ENCODE measurements at regions not wholly inside any gene's neighbourhood (a gene's known extent, or its start where the extent isn't known, plus 50 kb on each side); places are given as distances from the start of the nearest gene placed in this dataset.
"Not testable (repeated sequence)": the region's sequence is repeated elsewhere in the genome, so short reads cannot be mapped to it uniquely, and the experiment has no call there.

- no peak for DNase-seq (ENCODE audit: low read depth in 2 of 2)
Observed at GRCh38 chr3:176078906-176079305, 1118.4 kb downstream of the TBL1XR1 start.

GRCh38 chr3:176075491-176075890 lies 1121.8 kb downstream of the TBL1XR1 start:
- DNase-seq (ENCODE audit: low read depth in 2 of 2) = no peak

GRCh38 chr3:176075046-176075445 lies 1122.2 kb downstream of the TBL1XR1 start:
- DNase-seq (ENCODE audit: low read depth in 2 of 2) = no peak

GRCh38 chr3:176074096-176074495 lies 1123.2 kb downstream of the TBL1XR1 start:
- no peak for DNase-seq (ENCODE audit: low read depth in 2 of 2)

GRCh38 chr3:176071943-176072342 lies 1125.3 kb downstream of the TBL1XR1 start:
- DNase-seq (ENCODE audit: low read depth in 2 of 2) = no peak

GRCh38 chr3:176068750-176069149 lies 1128.5 kb downstream of the TBL1XR1 start:
- no peak for DNase-seq (ENCODE audit: low read depth in 2 of 2)

- DNase-seq (ENCODE audit: low read depth in 2 of 2) = no peak
Observed at GRCh38 chr3:176058856-176059255, 1138.4 kb downstream of the TBL1XR1 start.

GRCh38 chr3:176055836-176056235 lies 1141.4 kb downstream of the TBL1XR1 start:
- DNase-seq (ENCODE audit: low read depth in 2 of 2) = no peak

- no peak for DNase-seq (ENCODE audit: low read depth in 2 of 2)
Observed at GRCh38 chr3:176051766-176052165, 1145.5 kb downstream of the TBL1XR1 start.

GRCh38 chr3:176046703-176047102 lies 1150.6 kb downstream of the TBL1XR1 start:
- no peak for DNase-seq (ENCODE audit: low read depth in 2 of 2)

- DNase-seq (ENCODE audit: low read depth in 2 of 2) = no peak
Observed at GRCh38 chr3:176041812-176042211, 1155.5 kb downstream of the TBL1XR1 start.

GRCh38 chr3:176041185-176041584 lies 1156.1 kb downstream of the TBL1XR1 start:
- DNase-seq (ENCODE audit: low read depth in 2 of 2) = no peak

GRCh38 chr3:176037636-176038035 lies 1159.6 kb downstream of the TBL1XR1 start:
- no peak for DNase-seq (ENCODE audit: low read depth in 2 of 2)

GRCh38 chr3:176032043-176032442 lies 1165.2 kb downstream of the TBL1XR1 start:
- DNase-seq (ENCODE audit: low read depth in 2 of 2) = no peak

- DNase-seq (ENCODE audit: low read depth in 2 of 2) = not testable (repeated sequence)
Observed at GRCh38 chr3:176016203-176016602, 1157.1 kb downstream of the NAALADL2 start.

- not testable (repeated sequence) for DNase-seq (ENCODE audit: low read depth in 2 of 2)
Observed at GRCh38 chr3:176015228-176015627, 1156.1 kb downstream of the NAALADL2 start.

- DNase-seq (ENCODE audit: low read depth in 2 of 2) = no peak
Observed at GRCh38 chr3:176009256-176009655, 1150.1 kb downstream of the NAALADL2 start.

- no peak for DNase-seq (ENCODE audit: low read depth in 2 of 2)
Observed at GRCh38 chr3:176005564-176005963, 1146.4 kb downstream of the NAALADL2 start.

- DNase-seq (ENCODE audit: low read depth in 2 of 2) = no peak
Observed at GRCh38 chr3:175989161-175989560, 1130.0 kb downstream of the NAALADL2 start.

GRCh38 chr3:175988401-175988800 lies 1129.3 kb downstream of the NAALADL2 start:
- DNase-seq (ENCODE audit: low read depth in 2 of 2) = no peak

- DNase-seq (ENCODE audit: low read depth in 2 of 2) = no peak
Observed at GRCh38 chr3:175985781-175986180, 1126.6 kb downstream of the NAALADL2 start.

- no peak for DNase-seq (ENCODE audit: low read depth in 2 of 2)
Observed at GRCh38 chr3:175983379-175983778, 1124.2 kb downstream of the NAALADL2 start.

- DNase-seq (ENCODE audit: low read depth in 2 of 2) = no peak
Observed at GRCh38 chr3:175980486-175981090, 1121.5 kb downstream of the NAALADL2 start.
